DMS153 treated with DMSO at 0.1 percent for 48 hours (cell line): ENCODE measurements at regions not wholly inside any gene's neighbourhood (a gene's known extent, or its start where the extent isn't known, plus 50 kb on each side); places are given as distances from the start of the nearest gene placed in this dataset.
"Not testable (repeated sequence)": the region's sequence is repeated elsewhere in the genome, so short reads cannot be mapped to it uniquely, and the experiment has no call there.

Source experiments
- DNase-seq: peaks from one replicate; lab custom pipeline; 2025; ENCODE audit not compliant: unreplicated experiment; lab: John Stamatoyannopoulos, UW

DNA sequence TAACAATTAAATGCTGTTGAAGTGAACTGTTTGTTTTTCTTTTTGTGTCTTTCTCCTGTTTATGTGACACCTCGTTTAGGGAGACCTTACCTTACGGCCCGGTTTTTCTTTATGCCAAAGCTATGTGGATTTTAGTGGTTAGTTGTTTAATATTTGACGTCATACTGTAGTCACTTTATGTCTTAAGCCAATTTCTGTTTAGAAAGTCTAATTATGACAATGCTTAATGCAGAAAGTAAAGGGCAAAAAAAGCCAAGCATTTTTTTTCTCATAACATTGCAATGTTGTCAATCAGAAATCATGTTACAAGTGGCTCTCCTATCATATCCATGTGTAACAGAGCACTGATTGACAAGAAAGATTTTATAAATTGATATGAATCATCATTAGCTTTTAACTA lies 442.5 kb upstream of the ARRDC3 start:
- DNase-seq: no peak

DNA sequence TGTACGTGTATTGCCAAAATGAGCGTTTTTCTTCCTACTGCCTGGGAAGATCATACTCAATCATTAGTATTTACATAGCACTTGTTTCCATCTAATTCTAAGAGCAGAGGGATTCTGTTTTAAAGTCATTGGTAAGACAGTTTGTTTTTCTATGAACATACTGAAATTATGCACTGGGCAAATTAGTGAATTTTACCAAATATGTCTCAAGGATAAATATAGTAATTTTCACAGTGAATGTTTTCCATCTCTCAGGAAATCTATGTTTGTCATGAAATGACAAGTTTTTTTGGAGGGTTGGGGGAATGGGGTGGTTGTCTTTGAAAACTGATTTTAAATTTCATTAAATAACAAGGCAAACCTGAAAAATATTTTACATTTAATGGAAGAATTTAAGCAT lies 441.3 kb upstream of the ARRDC3 start:
- no peak for DNase-seq

DNA sequence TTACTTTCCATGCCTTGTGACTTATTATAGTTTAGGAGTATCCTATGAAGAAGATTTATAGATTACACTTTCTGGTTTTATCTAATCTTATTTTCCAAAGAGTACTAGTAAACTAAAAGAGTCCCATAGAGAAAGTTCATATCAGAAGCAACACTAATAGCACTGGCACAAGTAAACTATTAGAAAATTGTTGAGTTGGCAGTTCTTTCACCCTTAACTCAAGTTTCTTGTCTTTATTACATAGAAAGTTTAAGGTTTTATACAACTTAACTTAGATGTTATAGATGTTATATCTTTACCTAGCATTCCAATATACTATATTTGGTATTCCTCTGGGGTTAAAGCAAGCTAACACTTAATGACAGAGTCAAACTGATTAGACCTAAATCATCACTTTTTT lies 437.8 kb upstream of the ARRDC3 start:
- DNase-seq: no peak

DNA sequence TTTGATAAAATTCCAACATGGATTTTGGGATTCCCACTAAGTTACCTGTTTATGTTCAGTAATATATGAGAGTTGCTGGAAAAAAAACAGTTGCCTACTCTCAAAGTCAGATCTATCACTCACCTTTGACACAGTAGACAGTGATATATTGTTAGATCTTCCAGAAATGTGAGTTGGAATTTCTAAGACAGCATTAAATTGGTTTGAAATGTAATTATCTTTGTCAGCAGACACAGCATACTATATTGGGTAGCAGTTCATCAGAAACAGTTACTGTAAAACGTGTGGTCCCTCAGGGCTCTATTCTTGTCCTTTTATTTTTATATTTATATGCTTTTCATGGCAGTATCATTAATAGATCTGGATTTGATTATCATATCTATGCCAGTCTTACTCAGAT lies 433.6 kb upstream of the ARRDC3 start:
- no peak for DNase-seq

DNA sequence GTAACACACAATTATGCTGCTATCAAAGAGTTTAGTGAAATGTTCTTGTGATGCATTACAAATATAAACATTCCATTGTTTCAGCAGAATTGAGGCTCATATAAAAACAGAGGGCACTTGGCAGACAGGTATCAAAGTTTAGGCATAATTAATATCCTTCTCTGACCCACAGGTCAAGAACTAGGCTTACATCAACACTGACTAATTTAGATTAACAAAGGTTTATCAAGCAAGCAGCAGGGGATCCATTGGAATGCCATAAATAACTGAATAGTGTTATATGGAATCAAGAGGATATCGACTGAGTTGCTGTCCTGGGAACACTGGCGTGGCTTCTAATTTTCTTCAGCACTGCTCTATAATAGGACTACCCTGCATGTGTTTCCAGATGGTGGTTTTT lies 414.5 kb upstream of the ARRDC3 start:
- DNase-seq: no peak

DNA sequence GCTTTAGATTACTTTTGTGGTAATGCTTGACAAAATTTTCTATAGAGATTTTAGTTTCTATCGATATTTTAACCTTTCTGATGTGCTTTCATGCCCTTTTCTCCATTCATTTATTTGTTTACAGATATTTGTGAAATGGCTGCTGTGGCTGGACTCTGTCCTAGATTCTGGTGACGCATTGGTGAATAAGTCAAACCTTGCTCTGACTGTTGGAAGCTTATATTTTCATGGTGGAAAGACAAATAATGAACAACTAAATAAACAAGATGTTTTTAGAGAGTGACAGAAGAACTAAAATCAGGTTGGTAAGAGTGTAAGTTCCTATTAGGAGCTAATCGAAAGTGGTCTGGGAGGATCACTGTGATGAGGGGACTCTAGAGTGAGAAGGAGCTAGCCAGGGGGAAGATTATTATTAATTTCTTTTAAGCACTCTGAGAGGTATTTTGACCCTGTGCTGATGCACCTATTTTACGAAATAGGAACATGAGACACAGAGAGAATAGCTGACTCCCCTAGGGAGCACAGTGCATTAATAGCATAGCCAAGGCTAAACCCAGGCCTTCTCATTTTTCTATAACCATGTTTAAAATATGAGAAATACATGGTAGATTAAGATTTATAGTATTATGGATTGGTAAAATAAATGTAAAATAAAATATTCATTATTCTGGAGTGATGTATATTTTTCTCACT lies 411.9 kb upstream of the ARRDC3 start:
- no peak for DNase-seq

DNA sequence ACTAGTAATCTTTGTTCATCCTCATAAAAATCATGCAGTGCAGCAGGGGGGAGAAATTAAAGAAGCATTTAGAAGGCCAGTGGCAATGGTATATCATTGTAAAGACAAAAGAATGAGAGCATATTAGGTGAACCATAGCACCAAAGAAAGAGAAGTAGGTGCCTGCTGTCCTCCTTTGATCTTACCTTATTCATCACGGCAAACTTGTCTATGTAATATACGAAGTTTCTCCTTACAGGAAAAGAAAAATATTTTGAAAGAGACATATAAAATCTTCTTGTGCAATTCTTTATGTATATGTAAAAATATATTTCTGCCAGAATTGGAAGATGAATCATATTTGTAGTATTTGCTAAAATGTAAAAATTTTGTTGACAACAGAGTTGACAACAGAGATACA lies 411.3 kb upstream of the ARRDC3 start:
- DNase-seq: no peak

DNA sequence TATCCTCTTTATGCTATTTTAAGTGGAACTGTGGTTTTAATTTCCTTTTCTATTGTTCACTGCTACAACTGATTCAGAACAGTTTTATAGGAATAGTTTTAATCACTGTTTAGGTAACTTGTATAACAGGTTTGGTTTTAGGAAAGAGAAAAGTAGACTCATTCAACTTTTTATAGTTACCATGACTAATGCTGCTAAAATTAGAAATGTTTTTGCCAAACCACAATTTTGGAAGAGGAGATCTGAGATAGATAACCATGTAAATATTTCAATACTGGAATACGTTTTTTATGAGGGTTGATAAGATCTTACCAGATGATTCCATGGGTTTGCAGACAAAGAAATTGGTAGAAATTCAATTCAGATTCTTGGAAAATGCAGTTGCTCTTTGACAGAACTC lies 404.6 kb upstream of the ARRDC3 start:
- no peak for DNase-seq

DNA sequence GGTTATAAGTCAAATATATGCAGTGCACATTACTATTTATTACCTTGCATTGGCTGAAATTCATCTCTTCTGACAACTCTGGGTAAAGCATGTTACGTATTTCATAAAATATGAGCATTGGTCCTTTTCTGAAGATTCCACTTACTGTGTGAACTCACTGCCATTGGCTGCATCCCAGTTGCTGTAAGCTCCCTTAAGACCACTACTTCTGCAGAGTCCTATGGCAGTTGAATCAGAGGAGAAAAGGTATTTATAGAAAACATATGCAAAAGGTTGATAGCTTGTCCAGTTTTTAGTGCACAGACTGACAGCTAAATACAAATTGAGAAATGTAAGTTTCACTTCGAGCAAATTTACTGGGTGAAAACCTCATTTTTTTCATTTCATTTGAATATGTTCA lies 394.6 kb upstream of the ARRDC3 start:
- no peak for DNase-seq

DNA sequence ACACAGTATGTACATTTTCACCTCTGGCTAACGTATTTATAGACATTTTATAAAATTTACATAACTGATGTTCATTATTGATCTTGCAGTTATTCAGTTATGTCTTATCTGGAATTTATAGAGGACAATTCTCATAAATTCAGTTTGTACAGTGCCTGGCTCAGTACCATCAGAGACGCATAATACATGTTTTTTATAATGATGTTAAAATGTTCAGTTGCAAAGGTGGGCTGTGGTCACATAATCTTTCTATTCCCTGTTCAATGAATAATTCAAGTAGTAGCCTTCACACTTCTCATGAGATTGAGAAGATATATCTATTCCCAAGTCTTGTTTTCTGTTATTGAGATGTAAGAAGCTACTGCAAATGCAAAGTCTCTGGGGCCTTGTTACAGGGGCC lies 393.1 kb upstream of the ARRDC3 start:
- DNase-seq: no peak

DNA sequence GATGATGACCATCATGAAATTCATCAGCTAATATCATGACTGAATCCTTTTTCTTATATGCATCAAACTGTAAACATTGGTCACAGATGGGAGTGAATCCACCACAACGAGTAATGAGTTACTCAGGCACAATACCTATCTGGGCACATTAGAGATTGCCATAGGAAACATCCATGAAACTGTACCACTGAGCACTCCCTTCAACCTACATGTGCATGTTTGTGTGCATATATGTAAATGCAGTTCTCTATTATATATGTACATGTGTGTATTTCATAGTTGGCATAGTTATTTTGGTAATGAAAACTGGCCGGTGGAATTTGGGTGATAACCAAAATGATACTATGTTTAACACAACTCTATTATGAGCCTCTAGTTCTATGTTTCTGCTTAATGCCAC lies 387.3 kb upstream of the ARRDC3 start:
- DNase-seq: no peak

DNA sequence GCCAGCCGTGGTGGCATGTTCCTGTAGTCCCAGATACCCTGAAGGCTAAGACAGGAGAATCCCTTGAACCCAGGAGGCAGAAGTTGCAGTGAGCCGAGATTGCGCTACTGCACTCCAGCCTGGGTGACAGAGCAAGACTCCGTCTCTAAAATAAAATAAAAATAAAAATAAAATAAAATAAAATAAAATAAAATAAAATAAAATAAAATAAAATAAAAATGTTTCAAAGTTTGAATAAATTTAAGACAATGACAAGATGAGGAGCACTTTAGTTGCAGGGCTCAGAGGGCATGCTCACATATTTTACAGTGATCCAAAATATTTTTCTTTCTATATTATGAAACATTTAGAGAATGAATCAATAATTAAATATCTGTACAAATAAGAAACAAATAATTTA lies 374.3 kb upstream of the ARRDC3 start:
- not testable (repeated sequence) for DNase-seq

DNA sequence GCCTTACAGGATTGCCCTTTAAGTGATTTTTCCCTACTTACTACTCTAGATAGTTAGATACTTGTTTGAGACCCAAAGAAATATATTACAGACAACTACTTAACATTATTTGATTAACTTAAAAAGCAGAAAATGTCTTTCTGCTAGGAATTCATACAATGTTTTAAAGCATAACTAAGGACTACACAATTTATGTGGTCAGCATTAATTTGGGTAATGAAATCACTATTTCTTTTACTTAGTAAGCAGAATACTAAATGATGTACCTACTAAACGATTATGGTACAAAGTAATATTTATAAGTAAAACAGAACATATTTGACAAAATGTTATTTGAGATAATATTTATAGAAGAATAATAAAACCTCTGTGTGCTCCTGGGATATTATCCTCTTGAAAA lies 371.9 kb upstream of the ARRDC3 start:
- DNase-seq: no peak

DNA sequence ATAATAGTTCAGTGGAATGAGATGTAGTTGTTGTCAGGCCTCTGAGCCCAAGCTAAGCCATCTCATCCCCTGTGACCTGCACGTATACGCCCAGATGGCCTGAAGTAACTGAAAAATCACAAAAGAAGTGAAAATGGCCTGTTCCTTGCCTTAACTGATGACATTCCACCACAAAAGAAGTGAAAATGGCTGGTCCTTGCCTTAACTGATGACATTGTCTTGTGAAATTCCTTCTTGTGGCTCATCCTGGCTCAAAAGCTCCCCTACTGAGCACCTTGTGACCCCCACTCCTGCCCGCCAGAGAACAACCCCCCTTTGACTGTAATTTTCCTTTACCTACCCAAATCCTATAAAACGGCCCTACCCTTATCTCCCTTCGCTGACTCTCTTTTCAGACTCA lies 361.4 kb upstream of the ARRDC3 start:
- DNase-seq: not testable (repeated sequence)

DNA sequence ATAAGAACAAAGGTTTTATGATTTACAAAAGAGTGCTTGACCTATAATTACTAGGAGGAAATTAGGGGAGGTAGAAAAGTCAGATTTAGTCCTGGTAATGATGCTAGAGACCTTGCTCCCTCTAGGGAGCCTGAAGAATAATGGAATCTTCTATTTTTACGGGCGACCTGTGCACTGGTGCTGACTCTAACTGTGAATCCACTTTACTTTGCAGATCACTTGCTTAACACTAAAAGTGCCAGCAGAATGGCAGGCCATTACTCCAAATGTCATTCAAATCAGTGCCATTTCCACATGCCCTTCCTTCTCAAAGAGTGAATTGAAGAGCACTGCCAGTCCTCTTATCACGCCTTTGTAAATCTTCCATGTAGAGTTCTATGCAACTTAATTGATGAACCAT lies 359.4 kb upstream of the ARRDC3 start:
- no peak for DNase-seq

DNA sequence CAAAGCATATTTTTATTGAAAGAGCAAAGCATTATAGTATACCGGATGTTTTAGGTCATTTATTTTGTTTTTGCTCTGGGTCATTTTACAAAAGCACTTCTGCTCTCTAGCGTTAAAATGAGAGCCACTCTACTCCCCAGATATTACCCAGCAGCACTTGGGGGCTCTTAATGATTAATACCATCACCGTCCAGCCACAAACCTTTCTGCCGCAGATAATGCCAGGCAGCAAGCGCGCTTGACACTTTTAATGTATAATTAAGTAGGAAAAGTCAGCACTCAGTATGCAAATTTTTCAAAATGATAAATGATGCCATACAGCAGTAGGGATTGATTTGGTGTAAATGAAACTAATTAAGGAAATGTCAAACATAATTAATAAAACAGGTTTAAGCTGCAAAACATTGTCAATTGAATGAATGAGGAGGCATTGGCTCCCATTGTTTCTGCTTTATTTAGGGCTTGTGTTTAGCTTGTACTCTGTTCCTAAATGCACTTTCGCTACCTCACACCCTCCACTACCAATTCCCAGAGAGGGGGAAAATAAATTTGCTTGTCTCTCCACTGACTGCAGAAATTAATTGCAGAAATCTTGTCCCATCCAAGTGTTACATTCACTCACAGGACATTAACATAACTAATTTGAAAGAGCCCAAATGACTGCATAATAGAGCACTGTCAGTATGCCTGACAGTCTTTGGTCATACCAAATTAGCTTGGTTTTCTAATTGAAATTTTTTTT lies 358.8 kb upstream of the ARRDC3 start:
- no peak for DNase-seq

DNA sequence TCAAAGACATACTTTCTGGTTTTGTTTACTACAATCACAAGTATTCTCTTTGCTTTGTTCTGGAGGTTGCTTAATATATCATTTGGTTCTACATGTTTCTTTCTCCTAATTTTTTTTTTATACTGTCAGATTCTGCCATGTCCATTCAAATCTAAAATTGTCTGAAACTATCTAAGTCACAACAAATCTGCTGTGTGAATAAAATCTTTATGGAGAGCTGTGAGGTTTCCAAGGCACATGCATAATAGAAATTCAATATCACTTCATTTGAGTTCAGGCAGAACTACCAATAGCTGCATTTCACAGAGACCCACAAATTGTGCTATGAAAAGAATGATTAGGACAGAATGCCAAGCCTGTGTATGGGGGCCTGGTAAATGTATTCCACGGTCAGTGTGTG lies 346.9 kb upstream of the ARRDC3 start:
- DNase-seq: no peak

DNA sequence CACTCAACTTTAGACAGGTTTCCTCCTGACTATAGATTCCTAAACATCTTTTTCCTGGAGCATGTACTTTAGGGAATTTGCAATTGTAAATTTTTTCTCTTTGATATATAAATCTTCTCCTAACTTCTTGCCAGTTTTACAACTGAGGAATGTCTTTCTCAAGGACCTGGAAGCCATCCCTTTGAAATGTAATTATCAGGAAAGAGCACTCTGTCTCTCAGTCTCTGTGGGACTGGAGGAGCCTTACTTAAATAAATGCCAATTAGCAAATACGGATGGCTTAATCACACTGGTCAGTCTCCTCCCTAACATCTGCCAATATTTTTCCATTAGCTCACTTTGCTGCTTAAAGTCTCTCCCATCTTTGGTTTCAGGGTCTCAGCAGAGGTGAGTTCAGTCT lies 344.3 kb upstream of the ARRDC3 start:
- DNase-seq: no peak

DNA sequence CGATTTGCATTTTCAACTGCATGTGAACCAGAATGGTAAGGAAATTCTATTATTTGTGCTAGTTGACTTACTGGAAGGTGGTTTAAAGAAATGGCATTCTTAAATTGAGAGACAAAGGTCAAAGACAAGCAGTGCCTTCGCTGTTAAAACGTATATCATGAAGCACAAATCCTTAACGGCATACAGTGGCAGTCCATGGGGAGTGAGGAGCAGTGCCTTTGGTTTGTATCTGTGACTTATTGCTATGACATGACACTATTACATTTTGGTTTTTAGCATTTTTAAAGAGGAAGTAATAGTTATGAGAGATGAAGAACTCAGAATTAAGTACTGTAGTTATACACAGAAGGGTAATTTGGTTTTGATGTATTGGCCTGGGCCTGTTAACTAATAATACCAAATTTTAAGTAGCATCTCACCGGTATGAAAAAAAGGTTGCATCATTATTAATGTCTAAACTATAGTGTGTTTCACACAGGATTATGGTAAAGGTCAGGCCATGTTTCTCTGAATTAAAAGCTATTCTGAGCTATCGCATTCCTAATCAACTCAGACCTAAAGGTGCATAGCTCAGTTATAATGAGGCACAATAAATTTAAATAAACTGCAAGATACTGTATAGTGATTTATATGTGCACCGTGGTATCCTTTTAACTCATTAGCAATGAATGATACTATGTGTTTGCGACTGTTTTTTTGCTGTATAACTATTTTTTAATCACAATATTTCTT lies 339.8 kb upstream of the ARRDC3 start:
- no peak for DNase-seq

DNA sequence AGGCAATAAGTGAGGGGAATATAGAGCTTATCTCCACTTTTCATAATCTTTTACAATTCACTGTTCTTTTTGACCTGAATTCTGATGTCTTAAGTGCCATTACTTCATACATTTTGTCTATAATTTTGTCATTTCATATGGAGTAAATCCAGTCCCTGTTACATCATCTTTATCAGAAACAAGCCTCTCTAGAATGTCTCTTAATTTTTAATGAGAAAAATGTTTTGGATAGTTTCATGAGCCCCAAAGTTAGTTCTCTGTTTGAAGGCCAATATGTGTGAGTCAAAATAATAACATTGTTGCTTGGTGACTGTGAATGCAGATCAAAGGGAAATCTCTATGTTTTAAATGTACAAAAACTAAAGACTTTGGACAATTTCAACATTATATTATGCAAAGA lies 329.6 kb upstream of the ARRDC3 start:
- no peak for DNase-seq

DNA sequence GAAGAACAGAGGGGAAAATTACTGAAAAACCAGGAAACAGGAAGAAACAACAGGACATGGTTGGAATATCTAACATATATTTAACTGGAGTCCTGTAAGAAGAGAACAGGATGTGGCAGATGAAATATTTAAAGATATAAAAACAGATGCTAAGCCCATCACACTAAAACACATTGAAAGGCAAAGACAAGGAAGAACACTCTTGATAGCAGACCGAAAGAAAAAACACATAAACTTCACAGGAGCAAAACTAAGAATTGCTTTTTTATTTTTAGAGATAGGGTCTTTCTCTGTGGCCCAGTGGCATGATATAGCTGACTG lies 324.4 kb upstream of the ARRDC3 start:
- no peak for DNase-seq

DNA sequence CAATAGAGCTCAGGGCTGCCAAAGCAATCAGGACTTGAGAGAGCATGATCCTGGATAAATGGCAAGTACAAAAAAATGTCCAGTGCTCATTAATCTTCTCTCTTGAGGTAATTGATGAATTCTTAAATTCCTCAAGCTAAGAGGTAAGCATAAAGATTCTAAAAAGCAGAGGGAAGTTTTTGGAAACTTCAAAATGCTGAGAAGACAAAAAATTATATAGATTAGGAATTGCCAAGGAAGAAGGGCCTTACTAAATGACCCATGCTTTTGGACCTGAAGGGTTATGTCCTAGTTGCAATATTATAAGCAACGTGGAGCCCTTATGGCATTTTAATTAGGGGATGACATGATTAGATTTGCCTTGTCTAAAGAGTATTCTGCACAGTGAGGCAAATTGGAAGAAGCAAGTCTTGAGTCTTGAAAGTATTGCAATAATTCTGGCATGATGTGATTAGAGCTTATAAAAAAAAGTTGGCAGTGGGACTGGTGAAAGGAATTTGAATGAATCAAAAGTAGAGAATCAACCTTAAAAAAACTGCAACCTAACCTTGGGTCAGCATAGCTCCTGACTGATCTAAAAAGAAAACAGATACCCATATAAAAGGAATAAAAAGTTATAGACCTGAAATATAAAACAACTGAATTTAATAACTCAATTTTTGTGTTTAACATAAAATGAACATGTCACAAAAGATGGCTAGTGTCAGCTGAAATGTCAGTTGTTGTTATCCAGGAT lies 323.8 kb upstream of the ARRDC3 start:
- no peak for DNase-seq
